ENCODE measurements at regions not wholly inside any gene's neighbourhood (a gene's known extent, or its start where the extent isn't known, plus 50 kb on each side); places are given as distances from the start of the nearest gene placed in this dataset.

- H3K27ac Mint-ChIP-seq (ENCODE audit: unreplicated experiment): no peak overlapping the region
- H3K36me3 Mint-ChIP-seq (ENCODE audit: low read depth): no peaks in the 10 kb centered on the region
- peaks cover 6% of the 10 kb centered on the region for H3K4me1 Mint-ChIP-seq (ENCODE audit: low read depth)
- no peak overlapping the region for H3K4me3 Mint-ChIP-seq (ENCODE audit: unreplicated experiment)
- H3K27me3 Mint-ChIP-seq (ENCODE audit: low read depth): peaks cover 11% of the 10 kb centered on the region
- TF ChIP-seq, protein P1, sequence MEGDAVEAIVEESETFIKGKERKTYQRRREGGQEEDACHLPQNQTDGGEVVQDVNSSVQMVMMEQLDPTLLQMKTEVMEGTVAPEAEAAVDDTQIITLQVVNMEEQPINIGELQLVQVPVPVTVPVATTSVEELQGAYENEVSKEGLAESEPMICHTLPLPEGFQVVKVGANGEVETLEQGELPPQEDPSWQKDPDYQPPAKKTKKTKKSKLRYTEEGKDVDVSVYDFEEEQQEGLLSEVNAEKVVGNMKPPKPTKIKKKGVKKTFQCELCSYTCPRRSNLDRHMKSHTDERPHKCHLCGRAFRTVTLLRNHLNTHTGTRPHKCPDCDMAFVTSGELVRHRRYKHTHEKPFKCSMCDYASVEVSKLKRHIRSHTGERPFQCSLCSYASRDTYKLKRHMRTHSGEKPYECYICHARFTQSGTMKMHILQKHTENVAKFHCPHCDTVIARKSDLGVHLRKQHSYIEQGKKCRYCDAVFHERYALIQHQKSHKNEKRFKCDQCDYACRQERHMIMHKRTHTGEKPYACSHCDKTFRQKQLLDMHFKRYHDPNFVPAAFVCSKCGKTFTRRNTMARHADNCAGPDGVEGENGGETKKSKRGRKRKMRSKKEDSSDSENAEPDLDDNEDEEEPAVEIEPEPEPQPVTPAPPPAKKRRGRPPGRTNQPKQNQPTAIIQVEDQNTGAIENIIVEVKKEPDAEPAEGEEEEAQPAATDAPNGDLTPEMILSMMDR (IDR thresholded peaks at IDR 0.05): no peak
- peaks cover 7% of the 10 kb centered on the region for H3K9me3 Mint-ChIP-seq (ENCODE audit: low read depth)
- no peak for DNase-seq (ENCODE audit: low spot score)
Measured at GRCh38 chr3:67093305-67093704, 95.2 kb downstream of the KBTBD8 start.

DNA sequence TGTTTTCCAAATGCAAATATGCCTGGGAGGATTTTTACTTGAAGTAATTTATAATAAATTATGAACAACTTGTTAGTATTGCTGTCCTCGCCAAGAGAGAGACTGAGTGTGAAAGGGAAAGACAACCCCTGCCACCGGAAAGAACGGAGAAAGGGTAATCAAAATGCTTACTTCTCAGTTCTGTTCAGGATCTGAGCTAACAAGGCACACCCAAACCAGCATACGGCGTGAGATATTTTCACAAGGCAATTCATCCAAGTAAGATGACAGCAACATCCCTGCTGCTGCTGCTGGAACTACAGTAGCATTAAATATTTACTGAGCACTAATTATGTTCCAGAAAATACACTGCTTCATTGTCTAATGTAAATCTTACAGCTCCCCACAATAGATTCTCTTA is 96.1 kb downstream of the KBTBD8 start:
- Mint-ChIP-seq H3K27ac (ENCODE audit: unreplicated experiment) (no peak overlapping the region), H3K4me1 (ENCODE audit: low read depth) (peaks cover 6% of the 10 kb centered on the region), H3K4me3 (ENCODE audit: unreplicated experiment) (no peak overlapping the region), H3K9me3 (ENCODE audit: low read depth) (no peaks in the 10 kb centered on the region), H3K36me3 (ENCODE audit: low read depth) (no peaks in the 10 kb centered on the region), H3K27me3 (ENCODE audit: low read depth) (peaks cover 17% of the 10 kb centered on the region)
- TF ChIP-seq, protein P1 (IDR thresholded peaks at IDR 0.05): no peak
- DNase-seq (ENCODE audit: low spot score): no peak

- Mint-ChIP-seq H3K9me3 (ENCODE audit: low read depth) (no peaks in the 10 kb centered on the region), H3K27me3 (ENCODE audit: low read depth) (peaks cover 20% of the 10 kb centered on the region), H3K4me3 (ENCODE audit: unreplicated experiment) (no peak overlapping the region), H3K4me1 (ENCODE audit: low read depth) (peaks cover 6% of the 10 kb centered on the region), H3K36me3 (ENCODE audit: low read depth) (no peaks in the 10 kb centered on the region), H3K27ac (ENCODE audit: unreplicated experiment) (no peak overlapping the region)
- DNase-seq (ENCODE audit: low spot score): no peak
- TF ChIP-seq, protein P1 (IDR thresholded peaks at IDR 0.05): no peak
Measured at GRCh38 chr3:67094774-67095173, 96.7 kb downstream of the KBTBD8 start.

DNA sequence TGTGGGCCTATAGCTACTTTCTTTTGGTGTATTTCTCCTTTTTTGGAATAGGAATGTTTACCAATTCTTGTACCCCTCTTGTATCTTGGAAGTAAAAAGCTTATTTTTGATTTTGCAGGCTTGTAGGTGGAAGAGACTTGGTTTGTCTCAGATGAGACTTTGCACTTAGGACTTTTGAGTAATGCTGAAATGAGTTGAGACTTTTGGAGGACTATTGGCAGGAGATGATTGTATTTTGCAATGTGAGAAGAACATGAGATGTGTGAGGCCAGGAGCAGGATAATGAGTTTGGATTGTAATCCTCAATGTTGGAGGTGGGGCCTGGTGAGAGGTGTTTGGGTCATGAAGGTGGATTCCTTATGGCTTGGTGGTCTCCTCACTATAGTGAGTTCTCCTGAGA is 106.3 kb downstream of the KBTBD8 start:
- Mint-ChIP-seq H3K4me1 (ENCODE audit: low read depth) (peaks cover 2% of the 10 kb centered on the region), H3K27ac (ENCODE audit: unreplicated experiment) (no peak overlapping the region), H3K4me3 (ENCODE audit: unreplicated experiment) (no peak overlapping the region), H3K27me3 (ENCODE audit: low read depth) (peaks cover 22% of the 10 kb centered on the region), H3K36me3 (ENCODE audit: low read depth) (no peaks in the 10 kb centered on the region), H3K9me3 (ENCODE audit: low read depth) (peaks cover 4% of the 10 kb centered on the region)
- DNase-seq (ENCODE audit: low spot score): no peak
- TF ChIP-seq, protein P1 (IDR thresholded peaks at IDR 0.05): no peak

- H3K36me3 Mint-ChIP-seq (ENCODE audit: low read depth): no peaks in the 10 kb centered on the region
- H3K4me1 Mint-ChIP-seq (ENCODE audit: low read depth): peaks cover 8% of the 10 kb centered on the region
- H3K27me3 Mint-ChIP-seq (ENCODE audit: low read depth): peaks cover 16% of the 10 kb centered on the region
- no peak for DNase-seq (ENCODE audit: low spot score)
- no peak overlapping the region for H3K27ac Mint-ChIP-seq (ENCODE audit: unreplicated experiment)
- no peak overlapping the region for H3K4me3 Mint-ChIP-seq (ENCODE audit: unreplicated experiment)
- H3K9me3 Mint-ChIP-seq (ENCODE audit: low read depth): peaks cover 4% of the 10 kb centered on the region
- TF ChIP-seq, protein P1 (IDR thresholded peaks at IDR 0.05): no peak
Measured at GRCh38 chr3:67106874-67107273, 108.8 kb downstream of the KBTBD8 start.
